ENCODE measurements at regions not wholly inside any gene's neighbourhood (a gene's known extent, or its start where the extent isn't known, plus 50 kb on each side); places are given as distances from the start of the nearest gene placed in this dataset.

DNA sequence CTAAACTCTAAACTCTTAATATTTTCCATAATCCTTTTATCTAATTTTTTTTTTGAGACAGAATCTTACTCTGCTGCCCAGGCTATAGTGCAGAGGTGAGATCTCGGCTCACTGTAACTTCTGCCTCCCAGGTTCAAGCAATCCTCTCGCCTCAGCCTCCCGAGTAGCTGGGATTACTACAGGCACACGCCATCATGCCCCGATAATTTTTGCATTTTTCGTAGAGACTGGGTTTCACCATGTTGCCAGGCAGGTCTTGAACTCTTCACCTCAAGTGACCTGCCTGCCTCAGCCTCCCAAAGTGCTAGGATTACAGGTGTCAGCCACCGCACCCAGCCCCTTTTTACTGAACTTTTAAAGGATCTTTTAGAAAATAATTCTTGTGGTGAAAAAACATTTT lies 110.2 kb upstream of the PHF14 start:
- no peak for DNase-seq (ENCODE audit: low read depth in 2 of 2)

DNA sequence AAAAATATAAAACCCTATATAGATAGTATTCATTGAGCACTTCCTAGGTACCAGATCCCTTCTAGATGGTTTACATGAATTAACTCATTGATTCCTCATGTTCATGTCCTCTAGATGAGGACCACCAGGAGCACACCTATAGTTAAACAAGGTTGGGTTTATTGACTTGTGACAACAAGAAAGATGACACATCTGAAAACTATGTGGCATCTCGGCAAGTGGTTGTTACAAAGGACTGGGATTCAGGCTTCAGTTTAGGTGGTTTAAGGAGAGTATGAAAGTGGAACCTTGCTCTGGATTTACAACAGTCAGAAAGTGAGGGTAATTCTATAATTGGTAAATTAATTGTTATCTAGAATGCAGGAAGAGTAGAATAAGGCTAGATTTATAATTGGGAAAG lies 99.0 kb upstream of the PHF14 start:
- DNase-seq (ENCODE audit: low read depth in 2 of 2), result no peak

DNA sequence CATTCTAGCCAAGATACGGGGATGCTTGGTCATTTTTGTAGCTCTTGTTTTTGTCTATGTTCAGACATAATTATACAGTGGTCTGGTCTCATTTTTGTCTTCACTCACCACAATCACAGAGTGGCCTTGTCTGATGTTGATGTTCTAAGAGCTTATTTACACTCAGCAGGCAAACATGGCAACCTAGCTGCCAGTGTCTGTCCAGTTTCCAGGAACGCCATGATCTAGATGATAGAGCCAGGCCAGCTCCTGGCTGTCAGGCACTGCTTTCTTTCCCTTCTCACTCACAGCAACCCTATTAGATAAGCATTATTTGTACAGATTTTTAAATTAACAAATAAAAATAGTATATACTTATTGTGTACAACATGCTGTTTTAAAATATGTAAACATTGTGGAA lies 98.6 kb upstream of the PHF14 start:
- no peak for DNase-seq (ENCODE audit: low read depth in 2 of 2)

DNA sequence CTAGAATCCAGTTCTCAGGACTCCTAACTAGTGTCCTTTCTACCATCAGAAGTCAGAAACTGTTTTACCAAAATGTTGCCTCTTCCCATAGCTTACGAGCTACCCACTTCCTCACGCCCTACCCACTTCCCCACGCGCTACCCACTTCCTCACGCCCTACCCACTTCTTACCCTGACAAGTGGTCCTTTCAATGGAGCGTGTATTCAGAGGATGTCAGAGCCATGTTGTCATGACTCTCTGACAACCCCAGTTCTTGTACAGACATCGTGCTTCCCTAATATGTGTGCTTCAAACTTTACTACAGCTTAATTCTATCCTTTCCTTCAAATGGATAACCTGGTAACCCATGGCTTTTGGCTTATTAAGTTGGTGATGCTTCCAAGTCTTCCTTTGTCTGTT lies 84.8 kb upstream of the PHF14 start:
- DNase-seq (ENCODE audit: low read depth in 2 of 2), result no peak

DNA sequence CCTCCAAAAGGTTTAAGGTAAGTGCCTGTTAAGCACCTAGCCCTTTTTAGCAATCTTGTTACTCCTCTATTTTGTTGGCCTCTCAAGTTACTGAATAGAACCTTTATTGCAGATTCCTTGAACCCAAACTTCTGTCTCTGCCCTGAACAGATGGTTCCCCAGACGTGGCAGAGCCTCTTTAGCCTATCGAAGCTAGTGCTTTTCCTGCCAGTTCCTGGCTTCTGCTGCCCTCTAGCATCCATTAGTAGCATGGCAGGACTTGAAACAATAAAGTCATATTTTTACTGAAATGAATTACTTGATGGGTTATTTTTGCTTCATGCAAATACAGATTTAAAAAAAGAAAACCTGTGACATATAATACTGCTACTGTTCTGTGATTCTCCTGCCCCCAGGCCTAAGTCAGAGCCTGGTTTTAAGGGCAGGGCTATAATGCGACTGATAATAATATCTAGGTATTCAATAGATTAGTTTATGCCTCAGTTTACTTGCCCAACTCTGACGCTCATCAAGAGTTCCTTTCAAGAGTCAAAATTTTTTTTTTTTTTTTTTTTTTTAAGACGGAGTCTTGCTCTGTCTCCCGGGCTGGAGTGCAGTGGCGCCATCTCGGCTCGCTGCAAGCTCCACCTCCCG lies 84.3 kb upstream of the PHF14 start:
- DNase-seq (ENCODE audit: low read depth in 2 of 2), result peak in 1 of 2 donors; percentile 19

DNA sequence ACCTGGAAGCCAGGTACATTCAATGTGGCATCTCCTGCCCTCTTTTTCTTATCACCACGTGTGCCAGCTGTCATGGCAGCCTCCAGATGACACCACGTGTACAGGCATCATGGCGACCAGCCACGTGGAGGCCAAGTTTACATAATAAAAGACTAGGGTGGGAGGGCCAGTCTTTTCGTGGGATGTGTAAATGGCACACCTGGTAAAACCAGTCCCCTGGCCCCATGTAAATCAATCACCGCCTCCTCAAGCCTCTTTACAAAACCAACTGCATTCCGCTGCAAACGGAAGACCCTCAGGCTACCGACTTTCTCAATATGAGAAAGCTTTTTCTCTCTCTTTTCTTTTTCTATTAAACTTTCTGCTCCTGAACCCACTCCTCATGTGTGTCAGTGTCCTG lies 65.1 kb upstream of the PHF14 start:
- DNase-seq (ENCODE audit: low read depth in 2 of 2), result no peak

DNA sequence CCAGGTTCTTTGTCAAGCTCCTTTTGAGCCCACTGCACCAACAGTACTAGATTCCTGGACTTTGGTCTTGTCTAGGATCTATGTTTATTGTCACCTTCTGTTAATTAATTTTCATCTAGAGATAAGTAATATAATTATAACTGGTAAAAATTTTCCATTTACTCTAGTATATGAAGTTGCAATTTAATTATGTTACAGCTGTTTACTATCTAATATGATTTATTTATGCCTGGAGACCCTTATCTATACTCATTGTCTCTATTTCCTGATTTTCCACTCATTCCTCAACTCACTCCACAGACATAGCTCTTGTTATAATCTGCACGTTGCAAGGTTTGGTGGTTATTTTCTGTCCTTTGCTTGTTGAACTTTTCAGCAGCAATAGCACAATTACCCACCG lies 63.2 kb upstream of the PHF14 start:
- DNase-seq (ENCODE audit: low read depth in 2 of 2), result no peak

DNA sequence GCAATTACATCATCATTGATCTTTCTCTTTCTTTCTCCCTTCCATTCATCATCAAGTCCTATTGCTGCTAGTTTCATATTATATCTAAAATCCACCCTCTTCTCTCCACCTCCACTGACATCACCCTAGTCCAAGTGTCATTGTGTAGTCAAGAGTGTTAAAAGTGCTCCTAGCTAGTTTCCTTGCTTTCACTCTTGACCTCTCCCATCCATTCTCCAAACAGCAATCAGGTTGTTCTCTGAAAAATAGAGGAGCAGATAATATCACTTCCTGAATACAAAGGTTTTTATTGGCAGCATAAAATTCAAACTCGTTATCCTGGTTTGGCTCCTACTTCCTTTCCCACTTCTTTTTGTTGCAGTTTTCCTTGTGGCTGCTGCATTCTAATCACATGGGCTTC lies 61.6 kb upstream of the PHF14 start:
- no peak for DNase-seq (ENCODE audit: low read depth in 2 of 2)

DNA sequence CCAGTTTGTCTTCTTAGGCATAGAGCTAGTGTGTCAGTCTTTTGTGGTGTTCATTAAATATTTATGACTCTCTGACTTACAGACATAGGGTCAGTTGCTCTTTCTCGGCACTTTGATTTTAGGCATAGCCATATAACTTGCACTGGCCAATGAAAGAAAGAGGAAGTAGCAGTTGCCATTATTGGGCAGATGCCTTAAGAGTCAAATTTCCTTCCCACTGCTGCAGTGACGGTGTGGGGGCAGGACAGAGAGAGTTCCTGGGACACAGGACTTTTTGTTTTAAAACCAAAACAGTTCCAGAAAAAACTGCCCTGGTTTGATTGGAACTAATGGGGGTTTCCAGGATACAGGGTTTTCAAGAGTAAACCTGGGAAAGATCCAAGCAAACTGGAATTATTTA lies 60.2 kb upstream of the PHF14 start:
- no peak for DNase-seq (ENCODE audit: low read depth in 2 of 2)

DNA sequence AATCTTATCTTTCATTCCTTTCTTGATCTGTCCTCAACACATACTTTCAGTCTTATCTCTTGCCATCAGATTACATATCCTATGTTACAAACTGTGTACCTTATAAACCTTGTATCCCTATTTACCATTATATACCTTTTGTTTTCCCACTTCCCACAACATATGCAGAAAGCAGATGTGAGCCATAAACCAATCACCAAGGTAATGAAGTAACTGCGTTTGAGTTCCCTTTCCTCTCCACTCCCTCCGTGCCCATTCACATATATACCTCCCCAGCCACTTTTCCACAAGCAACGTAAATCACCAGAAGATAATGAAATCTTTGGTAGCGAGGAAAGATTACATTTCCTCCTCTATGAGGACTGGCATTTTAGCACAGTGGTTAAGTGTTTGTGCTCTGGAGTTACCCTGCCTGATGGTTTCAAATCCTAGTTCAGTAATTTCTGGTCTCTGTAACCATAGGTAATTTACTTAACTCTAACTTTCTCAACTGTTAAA lies 55.5 kb upstream of the PHF14 start:
- no peak for DNase-seq (ENCODE audit: low read depth in 2 of 2)

DNA sequence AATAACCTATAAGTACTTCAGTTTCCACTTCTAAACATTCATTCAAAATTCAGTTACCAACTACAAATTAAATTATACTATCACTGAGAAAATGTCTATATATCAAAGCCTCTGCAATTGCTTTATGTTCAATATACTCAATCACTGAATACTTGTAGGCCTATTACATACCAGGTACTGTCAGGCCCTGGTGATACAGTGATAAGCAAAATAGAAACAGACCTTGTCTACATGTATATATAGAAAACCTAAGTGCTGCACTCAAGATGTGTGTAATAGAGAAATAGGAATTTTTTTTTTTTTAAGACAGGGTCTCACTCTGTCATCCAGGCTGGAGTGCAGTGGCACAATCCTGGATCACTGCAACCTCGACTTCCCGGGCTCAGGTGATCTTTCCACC lies 53.7 kb upstream of the PHF14 start:
- no peak for DNase-seq (ENCODE audit: low read depth in 2 of 2)
